ENCODE measurements at regions not wholly inside any gene's neighbourhood (a gene's known extent, or its start where the extent isn't known, plus 50 kb on each side); places are given as distances from the start of the nearest gene placed in this dataset.
"Not testable (repeated sequence)": the region's sequence is repeated elsewhere in the genome, so short reads cannot be mapped to it uniquely, and the experiment has no call there.

DNA sequence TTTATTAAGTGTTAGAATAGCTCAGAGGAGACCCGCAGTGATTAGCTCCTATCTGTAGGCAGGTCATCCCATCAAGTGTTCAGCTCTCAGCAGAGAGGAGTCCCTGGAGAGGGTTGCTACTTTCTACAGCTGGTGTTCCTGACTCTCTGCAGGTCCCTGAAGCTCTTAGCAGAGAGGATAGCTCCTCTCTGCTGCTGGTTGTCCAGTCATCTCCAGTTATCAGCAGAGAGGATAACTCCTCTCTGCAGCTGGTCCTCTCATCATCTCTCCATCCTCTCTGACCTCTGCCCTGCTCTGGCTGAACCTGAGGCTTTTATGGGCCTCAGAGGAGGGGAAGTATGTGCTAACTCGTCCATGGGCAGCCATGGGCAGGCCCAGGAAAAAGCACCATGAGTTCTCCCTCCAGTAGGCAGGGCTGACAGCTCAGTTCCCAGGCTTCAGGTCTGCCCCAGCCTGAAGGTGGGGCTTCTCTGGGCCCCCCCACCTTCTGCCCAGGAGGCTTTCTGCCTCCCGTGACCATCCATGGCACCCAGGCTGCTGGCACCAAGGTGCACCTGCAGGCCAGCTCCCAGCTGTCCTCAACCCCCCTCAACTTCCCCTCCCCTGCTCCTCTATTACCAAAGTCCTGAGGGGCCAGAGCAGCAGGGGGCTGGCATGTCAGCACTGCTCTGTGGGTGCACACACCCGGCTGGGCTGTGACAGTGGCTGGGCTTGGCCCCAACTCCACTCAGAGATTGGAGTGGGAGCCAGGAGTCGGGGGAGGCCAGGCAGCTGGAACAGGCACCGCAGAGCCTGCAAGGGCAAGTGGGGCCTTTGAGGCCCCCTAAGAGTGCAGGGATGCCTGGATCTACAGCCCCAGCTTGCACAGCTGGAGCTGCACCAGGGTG, 98.9 kb upstream of the FRMD4B start:
- Histone ChIP-seq H3K36me3 (ENCODE audit: insufficient read depth, low read length) (no peaks in the 10 kb centered on the region), H4K20me1 (ENCODE audit: insufficient read depth) (no peaks in the 10 kb centered on the region), H3K27me3 (ENCODE audit: insufficient read depth, low read depth, low read length) (no peaks in the 10 kb centered on the region), H3F3A (ENCODE audit: insufficient read depth, low read length, poor library complexity, severe bottlenecking) (no peaks in the 10 kb centered on the region), H3K27ac (ENCODE audit: low read length) (no peak overlapping the region), H3K9me2 (ENCODE audit: insufficient read depth, low read length) (no peaks in the 10 kb centered on the region), H3K9ac (ENCODE audit: low read length) (no peak overlapping the region), H3K9me3 (ENCODE audit: low read length) (no peaks in the 10 kb centered on the region), H2AFZ (ENCODE audit: low read depth, low read length) (no peak overlapping the region), H3K4me3 (ENCODE audit: low read length) (no peak overlapping the region), H3K79me2 (replicated peaks; ENCODE audit: insufficient read depth, low read length) (no peaks in the 10 kb centered on the region), H3K4me2 (ENCODE audit: low read length) (no peak overlapping the region)
- no peak for TF ChIP-seq TAF1 (IDR thresholded peaks at IDR 0.05; ENCODE audit: low read depth)
- no peak for TF ChIP-seq POLR2AphosphoS5 (IDR thresholded peaks at IDR 0.05)
- TF ChIP-seq, protein P1, sequence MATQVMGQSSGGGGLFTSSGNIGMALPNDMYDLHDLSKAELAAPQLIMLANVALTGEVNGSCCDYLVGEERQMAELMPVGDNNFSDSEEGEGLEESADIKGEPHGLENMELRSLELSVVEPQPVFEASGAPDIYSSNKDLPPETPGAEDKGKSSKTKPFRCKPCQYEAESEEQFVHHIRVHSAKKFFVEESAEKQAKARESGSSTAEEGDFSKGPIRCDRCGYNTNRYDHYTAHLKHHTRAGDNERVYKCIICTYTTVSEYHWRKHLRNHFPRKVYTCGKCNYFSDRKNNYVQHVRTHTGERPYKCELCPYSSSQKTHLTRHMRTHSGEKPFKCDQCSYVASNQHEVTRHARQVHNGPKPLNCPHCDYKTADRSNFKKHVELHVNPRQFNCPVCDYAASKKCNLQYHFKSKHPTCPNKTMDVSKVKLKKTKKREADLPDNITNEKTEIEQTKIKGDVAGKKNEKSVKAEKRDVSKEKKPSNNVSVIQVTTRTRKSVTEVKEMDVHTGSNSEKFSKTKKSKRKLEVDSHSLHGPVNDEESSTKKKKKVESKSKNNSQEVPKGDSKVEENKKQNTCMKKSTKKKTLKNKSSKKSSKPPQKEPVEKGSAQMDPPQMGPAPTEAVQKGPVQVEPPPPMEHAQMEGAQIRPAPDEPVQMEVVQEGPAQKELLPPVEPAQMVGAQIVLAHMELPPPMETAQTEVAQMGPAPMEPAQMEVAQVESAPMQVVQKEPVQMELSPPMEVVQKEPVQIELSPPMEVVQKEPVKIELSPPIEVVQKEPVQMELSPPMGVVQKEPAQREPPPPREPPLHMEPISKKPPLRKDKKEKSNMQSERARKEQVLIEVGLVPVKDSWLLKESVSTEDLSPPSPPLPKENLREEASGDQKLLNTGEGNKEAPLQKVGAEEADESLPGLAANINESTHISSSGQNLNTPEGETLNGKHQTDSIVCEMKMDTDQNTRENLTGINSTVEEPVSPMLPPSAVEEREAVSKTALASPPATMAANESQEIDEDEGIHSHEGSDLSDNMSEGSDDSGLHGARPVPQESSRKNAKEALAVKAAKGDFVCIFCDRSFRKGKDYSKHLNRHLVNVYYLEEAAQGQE (IDR thresholded peaks at IDR 0.05; ENCODE audit: borderline replicate concordance) = no peak
- no peak for TF ChIP-seq SMC3 (conservative IDR thresholded peaks at IDR 0.05; ENCODE audit: poor library complexity)
- no peak for TF ChIP-seq MXI1 (conservative IDR thresholded peaks at IDR 0.05; ENCODE audit: poor library complexity, severe bottlenecking)
- TF ChIP-seq EP300 (conservative IDR thresholded peaks at IDR 0.05; ENCODE audit: poor library complexity, severe bottlenecking) = no peak
- TF ChIP-seq, protein P2, sequence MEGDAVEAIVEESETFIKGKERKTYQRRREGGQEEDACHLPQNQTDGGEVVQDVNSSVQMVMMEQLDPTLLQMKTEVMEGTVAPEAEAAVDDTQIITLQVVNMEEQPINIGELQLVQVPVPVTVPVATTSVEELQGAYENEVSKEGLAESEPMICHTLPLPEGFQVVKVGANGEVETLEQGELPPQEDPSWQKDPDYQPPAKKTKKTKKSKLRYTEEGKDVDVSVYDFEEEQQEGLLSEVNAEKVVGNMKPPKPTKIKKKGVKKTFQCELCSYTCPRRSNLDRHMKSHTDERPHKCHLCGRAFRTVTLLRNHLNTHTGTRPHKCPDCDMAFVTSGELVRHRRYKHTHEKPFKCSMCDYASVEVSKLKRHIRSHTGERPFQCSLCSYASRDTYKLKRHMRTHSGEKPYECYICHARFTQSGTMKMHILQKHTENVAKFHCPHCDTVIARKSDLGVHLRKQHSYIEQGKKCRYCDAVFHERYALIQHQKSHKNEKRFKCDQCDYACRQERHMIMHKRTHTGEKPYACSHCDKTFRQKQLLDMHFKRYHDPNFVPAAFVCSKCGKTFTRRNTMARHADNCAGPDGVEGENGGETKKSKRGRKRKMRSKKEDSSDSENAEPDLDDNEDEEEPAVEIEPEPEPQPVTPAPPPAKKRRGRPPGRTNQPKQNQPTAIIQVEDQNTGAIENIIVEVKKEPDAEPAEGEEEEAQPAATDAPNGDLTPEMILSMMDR (IDR thresholded peaks at IDR 0.05; ENCODE audit: poor library complexity, severe bottlenecking) = no peak
- no peak for TF ChIP-seq RAD21 (conservative IDR thresholded peaks at IDR 0.05)
- no peak for TF ChIP-seq EZH2 (IDR thresholded peaks at IDR 0.05; ENCODE audit: borderline replicate concordance, insufficient read depth, low read length, poor library complexity, severe bottlenecking)

DNA sequence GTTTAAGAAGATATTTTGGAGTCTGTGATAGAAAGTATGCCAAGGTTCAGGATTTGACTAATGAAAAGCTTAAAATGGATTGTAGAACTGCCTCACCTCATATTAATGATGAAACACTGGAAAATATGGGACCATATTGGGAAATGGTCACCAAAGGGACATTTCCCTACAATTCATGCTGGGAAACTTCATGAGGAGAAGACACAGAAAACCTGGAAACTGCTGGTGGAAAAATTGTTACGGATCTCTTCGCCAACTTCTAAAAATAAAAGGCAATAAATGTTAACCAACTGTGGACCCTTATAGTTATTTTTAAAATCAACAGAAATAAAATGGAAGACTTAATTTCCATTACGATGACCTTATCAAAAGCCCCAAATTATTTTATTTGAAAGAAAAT, 97.6 kb upstream of the FRMD4B start:
- Histone ChIP-seq H3K27ac (ENCODE audit: low read length) (no peak overlapping the region), H3K9me2 (ENCODE audit: insufficient read depth, low read length) (no peaks in the 10 kb centered on the region), H4K20me1 (ENCODE audit: insufficient read depth) (no peaks in the 10 kb centered on the region), H3F3A (ENCODE audit: insufficient read depth, low read length, poor library complexity, severe bottlenecking) (no peaks in the 10 kb centered on the region), H3K9me3 (ENCODE audit: low read length) (no peaks in the 10 kb centered on the region), H3K9ac (ENCODE audit: low read length) (no peak overlapping the region), H3K79me2 (replicated peaks; ENCODE audit: insufficient read depth, low read length) (no peaks in the 10 kb centered on the region), H3K4me3 (ENCODE audit: low read length) (no peak overlapping the region), H3K27me3 (ENCODE audit: insufficient read depth, low read depth, low read length) (no peaks in the 10 kb centered on the region), H3K4me2 (ENCODE audit: low read length) (no peak overlapping the region), H3K36me3 (ENCODE audit: insufficient read depth, low read length) (no peaks in the 10 kb centered on the region), H2AFZ (ENCODE audit: low read depth, low read length) (no peak overlapping the region)
- no peak for TF ChIP-seq EZH2 (IDR thresholded peaks at IDR 0.05; ENCODE audit: borderline replicate concordance, insufficient read depth, low read length, poor library complexity, severe bottlenecking)
- no peak for TF ChIP-seq POLR2AphosphoS5 (IDR thresholded peaks at IDR 0.05)
- no peak for TF ChIP-seq MXI1 (conservative IDR thresholded peaks at IDR 0.05; ENCODE audit: poor library complexity, severe bottlenecking)
- TF ChIP-seq EP300 (conservative IDR thresholded peaks at IDR 0.05; ENCODE audit: poor library complexity, severe bottlenecking) = no peak
- TF ChIP-seq TAF1 (IDR thresholded peaks at IDR 0.05; ENCODE audit: low read depth) = no peak
- TF ChIP-seq, protein P1 (IDR thresholded peaks at IDR 0.05; ENCODE audit: borderline replicate concordance) = no peak
- TF ChIP-seq RAD21 (conservative IDR thresholded peaks at IDR 0.05) = no peak
- TF ChIP-seq, protein P2 (IDR thresholded peaks at IDR 0.05; ENCODE audit: poor library complexity, severe bottlenecking) = no peak
- TF ChIP-seq SMC3 (conservative IDR thresholded peaks at IDR 0.05; ENCODE audit: poor library complexity) = no peak

DNA sequence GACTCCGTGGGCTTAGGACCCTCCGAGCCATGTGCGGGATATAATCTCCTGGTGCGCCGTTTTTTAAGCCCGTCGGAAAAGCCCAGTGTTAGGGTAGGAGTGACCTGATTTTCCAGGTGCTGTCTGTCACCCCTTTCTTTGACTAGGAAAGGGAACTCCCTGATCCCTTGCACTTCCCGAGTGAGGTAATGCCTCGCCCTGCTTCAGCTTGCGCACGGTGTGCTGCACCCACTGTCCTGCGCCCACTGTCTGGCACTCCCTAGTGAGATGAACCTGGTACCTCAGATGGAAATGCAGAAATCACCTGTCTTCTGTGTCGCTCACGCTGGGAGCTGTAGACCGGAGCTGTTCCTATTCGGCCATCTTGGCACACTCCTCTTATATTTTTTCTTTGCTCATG, 95.1 kb upstream of the FRMD4B start:
- H3K27me3 ChIP-seq (ENCODE audit: insufficient read depth, low read depth, low read length); H3K9ac ChIP-seq (ENCODE audit: low read length); H3K9me3 ChIP-seq (ENCODE audit: low read length); H3F3A ChIP-seq (ENCODE audit: insufficient read depth, low read length, poor library complexity, severe bottlenecking); H2AFZ ChIP-seq (ENCODE audit: low read depth, low read length); H3K79me2 ChIP-seq (replicated peaks; ENCODE audit: insufficient read depth, low read length); H3K9me2 ChIP-seq (ENCODE audit: insufficient read depth, low read length); H3K27ac ChIP-seq (ENCODE audit: low read length); H3K4me2 ChIP-seq (ENCODE audit: low read length); H4K20me1 ChIP-seq (ENCODE audit: insufficient read depth); H3K4me3 ChIP-seq (ENCODE audit: low read length); H3K36me3 ChIP-seq (ENCODE audit: insufficient read depth, low read length): not testable (repeated sequence)

Measured in neural cell (in vitro differentiated cells).